ELF-1 (cell line): ENCODE measurements at regions not wholly inside any gene's neighbourhood (a gene's known extent, or its start where the extent isn't known, plus 50 kb on each side); places are given as distances from the start of the nearest gene placed in this dataset.

Source experiments
- DNase-seq: peaks from one replicate; pipeline ENCODE4 v3.0.0-alpha.2; 2016; ENCODE audit warnings: low read depth, low spot score

GRCh38 chr6:40268166-40268565 is 319.0 kb downstream of the LRFN2 start:
- DNase-seq, result no peak

GRCh38 chr6:40265615-40266014 is 321.5 kb downstream of the LRFN2 start:
- no peak for DNase-seq

DNA sequence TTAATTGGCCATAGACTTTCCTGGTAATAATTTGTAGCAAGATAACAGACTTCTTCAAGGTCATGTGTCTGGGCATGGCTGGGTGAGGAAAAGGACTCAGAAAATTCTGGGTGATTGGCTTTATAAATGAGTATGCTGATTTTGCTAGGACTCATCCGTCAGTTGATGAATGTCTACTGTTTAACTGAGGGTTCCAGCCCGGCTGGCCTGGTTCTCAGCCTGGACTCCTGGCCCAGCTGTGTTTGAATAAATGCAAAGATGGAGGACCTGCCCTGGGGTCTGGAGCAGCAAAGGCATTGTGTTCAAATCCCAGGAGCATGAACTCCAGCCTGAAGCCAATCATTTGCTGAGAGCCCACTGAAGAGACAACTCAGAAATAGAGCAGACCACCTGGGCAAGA is 323.2 kb downstream of the LRFN2 start:
- DNase-seq, result no peak

GRCh38 chr6:40262363-40262762 is 324.8 kb downstream of the LRFN2 start:
- DNase-seq, result no peak

- no peak for DNase-seq
Observed at GRCh38 chr6:40258531-40258930, 324.3 kb upstream of the MOCS1 start.

DNA sequence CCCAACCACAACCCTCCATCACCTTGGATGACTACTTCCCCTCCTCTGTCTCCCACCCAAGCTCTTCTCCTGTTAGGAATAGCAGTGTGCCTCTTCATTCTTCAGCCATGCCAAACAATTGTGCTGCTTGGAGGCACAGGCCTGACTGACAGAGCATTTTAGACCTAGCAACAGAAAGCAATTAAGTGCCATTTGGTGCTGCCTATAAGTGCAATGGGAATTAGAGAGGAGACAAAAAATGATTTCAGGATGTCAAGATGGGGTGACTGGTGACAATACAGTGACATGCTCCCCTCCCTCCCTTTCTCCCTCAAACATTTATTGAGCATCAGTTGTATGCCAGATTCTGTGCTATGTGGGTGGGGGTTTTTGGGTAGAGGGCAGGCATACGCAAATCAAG is 322.6 kb upstream of the MOCS1 start:
- DNase-seq, result no peak

DNA sequence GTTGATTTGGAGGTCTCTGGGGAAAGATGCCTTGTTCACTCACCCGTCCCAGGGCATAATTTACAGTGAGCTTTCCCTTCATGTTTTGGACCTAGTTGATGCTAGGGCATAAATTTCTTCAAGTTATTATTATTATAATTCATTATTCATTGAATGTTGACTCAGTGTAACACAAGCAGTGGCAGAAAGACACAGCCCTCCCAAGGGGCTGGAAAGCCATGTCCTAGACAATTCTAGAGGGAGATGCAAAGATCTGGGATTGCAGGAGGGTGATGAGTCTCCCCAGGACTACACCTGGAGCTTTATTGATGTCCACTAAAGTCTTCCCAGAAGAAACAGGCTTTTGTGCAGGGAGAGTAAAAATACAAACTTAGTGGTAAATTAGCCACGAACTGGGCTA is 322.0 kb upstream of the MOCS1 start:
- DNase-seq, result no peak

DNA sequence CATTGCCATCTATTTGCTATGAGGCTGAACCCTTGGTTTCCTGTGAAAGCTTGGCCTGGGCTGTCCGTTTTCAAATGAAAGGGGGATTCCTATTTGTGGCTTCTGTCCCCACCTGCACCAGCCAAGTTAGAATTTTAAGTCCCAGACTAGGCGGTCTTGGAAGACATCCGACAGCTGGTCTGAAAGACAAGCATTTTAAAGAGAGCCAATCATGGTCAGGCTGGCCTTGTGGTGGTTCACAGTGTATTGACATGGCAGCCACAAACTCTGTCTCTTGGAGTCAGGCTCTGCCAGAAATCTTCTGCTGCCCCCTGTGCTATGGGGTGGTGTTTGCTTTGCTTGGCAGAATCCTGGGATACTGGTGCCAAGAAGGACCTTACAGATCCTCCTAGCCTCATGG is 319.2 kb upstream of the MOCS1 start:
- DNase-seq, result no peak

- no peak for DNase-seq
Observed at GRCh38 chr6:40252531-40253258, 318.4 kb upstream of the MOCS1 start.

GRCh38 chr6:40251637-40252300 is 317.5 kb upstream of the MOCS1 start:
- no peak for DNase-seq

- no peak for DNase-seq
Observed at GRCh38 chr6:40249935-40250334, 315.7 kb upstream of the MOCS1 start.

DNA sequence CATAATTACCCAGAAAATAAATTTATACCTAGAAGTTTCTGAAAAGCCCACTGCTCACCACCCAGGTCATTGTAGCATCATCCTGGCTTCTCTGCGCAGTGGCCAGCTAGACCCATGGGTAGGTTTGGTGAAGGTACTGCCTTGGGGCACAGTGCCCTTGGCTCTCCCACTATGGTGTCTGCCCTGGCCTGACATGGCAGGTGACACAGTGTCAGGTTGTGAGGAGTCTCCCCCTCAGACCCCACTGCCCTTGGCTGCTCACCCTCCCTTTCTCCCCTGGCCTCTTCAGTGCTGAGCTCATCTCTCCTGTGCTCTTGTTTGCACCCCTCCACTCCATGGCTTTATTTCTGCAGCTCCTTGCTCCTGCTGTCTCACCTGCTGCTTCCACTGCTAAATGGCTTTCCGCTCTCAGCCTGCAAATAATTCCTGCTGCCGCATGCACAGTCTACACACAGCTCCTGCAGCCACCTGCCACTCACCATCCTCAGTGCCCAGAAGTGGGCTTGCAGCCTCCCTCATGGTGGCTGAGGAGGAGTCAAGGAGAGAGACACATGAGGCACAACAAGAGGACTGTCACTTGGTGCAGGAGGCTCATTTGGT is 313.4 kb upstream of the MOCS1 start:
- DNase-seq, result no peak

DNA sequence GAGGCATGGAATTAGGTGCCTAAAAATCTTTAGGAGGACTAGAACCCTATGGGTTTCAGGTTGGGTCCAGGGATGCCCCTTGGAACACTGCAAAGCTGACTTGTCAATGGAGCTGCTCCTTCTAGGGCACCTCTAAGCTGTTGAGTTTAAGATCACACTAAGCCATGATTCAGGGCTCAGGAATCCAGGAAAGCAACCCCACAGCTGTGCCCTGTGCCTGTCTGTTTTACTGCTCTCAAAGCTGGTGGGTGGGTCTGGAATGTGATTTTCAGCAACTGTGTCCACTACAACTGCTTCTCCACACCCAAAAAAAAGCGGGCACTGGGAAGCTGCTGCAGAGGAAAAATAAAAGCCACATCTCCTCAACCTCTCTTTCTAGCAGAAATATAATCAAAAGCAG is 310.4 kb upstream of the MOCS1 start:
- DNase-seq, result peak; percentile 54

DNA sequence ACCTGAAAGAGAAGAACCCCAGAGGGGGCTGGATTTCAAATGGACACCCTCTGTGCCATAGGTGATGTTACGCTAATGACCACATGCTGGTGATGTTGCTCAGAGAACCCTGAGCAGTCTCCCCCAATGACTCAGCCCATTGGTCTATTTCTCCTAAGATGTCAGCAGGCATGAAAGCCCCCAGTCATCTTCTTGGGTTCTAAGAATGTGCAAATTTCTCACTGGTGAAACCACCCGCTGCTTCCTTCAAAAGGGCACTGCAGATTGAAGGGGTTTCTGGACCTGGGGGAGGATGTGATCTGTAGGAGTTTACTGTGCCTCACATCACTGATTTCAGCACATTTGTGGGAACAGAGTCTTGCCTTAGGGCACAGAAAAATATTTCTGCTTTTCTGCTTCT is 298.4 kb upstream of the MOCS1 start:
- DNase-seq, result no peak

DNA sequence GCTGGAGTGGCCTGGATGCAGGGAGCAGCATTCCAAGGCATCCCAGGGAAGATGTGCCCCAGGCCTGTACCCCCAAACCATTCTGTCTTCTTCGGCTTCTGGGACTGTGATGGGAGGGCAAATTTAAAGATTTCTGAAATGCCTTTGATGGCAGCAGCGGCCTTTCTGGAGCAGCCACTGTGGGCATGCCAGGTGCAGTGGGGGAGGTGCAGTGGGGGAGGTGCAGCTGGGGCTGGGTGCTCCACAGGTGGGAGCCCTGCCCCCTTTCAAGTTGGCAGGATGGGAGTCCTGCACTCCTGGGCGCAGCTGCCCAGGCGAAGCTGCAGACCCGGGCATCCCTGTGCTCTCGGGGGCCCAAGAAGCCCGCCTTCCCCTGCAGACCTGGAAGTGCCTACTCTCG is 293.5 kb upstream of the MOCS1 start:
- no peak for DNase-seq

GRCh38 chr6:40222354-40222753 is 288.1 kb upstream of the MOCS1 start:
- DNase-seq, result no peak

GRCh38 chr6:40219799-40220198 is 285.5 kb upstream of the MOCS1 start:
- DNase-seq, result no peak

- DNase-seq, result peak; percentile 61
Observed at GRCh38 chr6:40210628-40211056, 276.4 kb upstream of the MOCS1 start.

DNA sequence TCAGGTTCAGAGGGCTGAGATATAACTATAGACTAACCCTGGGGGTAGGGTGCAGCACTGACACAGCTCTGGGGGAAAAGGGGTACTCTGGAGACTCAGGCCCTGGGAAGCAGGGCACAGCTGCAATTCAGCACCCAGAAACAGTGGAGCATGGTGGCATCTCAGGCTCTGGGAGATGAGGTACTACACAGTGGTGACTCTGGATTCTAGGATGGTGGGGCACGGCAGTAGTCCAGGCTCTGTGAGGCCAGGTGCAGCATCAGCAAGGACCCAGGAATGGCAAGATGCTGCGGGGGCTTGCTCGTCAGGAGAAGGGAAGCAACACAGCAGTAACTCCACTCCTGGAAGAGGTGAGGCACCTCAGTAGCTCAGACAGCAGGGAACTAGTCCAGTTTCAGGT is 271.5 kb upstream of the MOCS1 start:
- DNase-seq, result no peak

DNA sequence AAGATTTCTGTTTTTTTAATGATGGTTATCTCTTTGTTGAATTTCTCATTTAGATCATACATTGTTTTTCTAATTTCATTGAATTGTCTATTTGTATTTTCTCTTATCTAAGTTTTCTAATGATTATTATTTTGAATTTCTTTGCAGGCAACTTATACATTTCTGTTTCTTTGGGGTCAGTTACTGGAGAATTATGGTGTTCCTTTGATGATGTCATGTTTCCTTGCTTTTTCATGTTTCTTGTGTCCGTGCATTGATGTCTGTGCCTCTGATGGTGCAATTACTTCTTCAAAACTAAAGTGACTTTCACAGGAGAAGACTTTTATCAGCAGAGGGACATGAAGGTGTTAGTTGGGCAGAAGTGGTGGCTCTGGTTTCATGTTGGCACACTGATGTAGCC is 270.7 kb upstream of the MOCS1 start:
- no peak for DNase-seq

DNA sequence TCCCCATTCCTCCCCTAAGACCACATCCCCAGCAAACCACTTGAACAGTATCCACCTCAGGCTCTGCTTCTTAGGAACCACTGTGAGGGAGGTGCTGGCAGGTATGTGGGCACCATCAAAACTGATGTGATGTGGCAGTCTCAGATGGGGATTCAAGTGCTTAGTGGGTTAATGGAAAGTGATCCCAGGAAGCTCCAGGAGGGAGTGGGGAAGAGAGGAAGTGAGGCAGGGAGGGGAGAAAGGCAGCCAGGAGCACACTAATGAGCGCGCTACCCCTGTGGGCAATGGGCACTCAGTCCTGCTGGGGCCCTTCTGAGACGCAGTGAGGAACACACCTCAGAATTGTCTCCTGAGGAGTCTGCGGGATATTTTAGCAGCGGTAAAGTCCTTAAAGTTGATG is 263.1 kb upstream of the MOCS1 start:
- no peak for DNase-seq

GRCh38 chr6:40196135-40196518 is 261.9 kb upstream of the MOCS1 start:
- no peak for DNase-seq
